Colonic mucosa (tissue), 4 donors: ENCODE measurements at regions not wholly inside any gene's neighbourhood (a gene's known extent, or its start where the extent isn't known, plus 50 kb on each side); places are given as distances from the start of the nearest gene placed in this dataset.
"Not testable (repeated sequence)": the region's sequence is repeated elsewhere in the genome, so short reads cannot be mapped to it uniquely, and the experiment has no call there.

Experiments used
- DNase-seq: peaks from one replicate; pipeline ENCODE4 v3.0.0-alpha.2; 2020
- H3K27ac ChIP-seq: fragments of 200-600 bp; one replicate; pipeline ENCODE4 v1.8.0; 2021
- H3K27me3 ChIP-seq: fragments of 200-600 bp; one replicate; pipeline ENCODE4 v1.8.0; 2021
- H3K36me3 ChIP-seq: fragments of 200-600 bp; one replicate; pipeline ENCODE4 v1.8.0; 2021
- H3K4me1 ChIP-seq: fragments of 200-600 bp; one replicate; pipeline ENCODE4 v1.8.0; 2021; ENCODE audit warnings: mild to moderate bottlenecking
- H3K4me3 ChIP-seq: fragments of 200-600 bp; one replicate; pipeline ENCODE4 v1.8.0; 2021
- H3K9ac ChIP-seq, 2 donors: one replicate each; pipeline ENCODE4 v1.7.0; 2013; ENCODE audit warnings: control low read depth in 2 of 2, low read depth in 2 of 2, low read length in 2 of 2
- H3K9me3 ChIP-seq: fragments of 200-600 bp; one replicate; pipeline ENCODE4 v1.8.0; 2021
- intact Hi-C: fragments of 100-400 bp; cut with DNase I; formaldehyde crosslinking; loops from one replicate; pipeline ENCODE4 v1.14.1; 2022
- TF ChIP-seq, protein P1 (sequence below): fragments of 200-600 bp; IDR thresholded peaks from one replicate; pipeline ENCODE4 v1.8.0; 2022; ENCODE audit warnings: antibody characterized with exemption, mild to moderate bottlenecking
- donor health status: healthy.
- donor health status: DM: no; HTN: no; CAD: no.
- donor health status: DM: no; HTN: no; CAD: no.

DNA sequence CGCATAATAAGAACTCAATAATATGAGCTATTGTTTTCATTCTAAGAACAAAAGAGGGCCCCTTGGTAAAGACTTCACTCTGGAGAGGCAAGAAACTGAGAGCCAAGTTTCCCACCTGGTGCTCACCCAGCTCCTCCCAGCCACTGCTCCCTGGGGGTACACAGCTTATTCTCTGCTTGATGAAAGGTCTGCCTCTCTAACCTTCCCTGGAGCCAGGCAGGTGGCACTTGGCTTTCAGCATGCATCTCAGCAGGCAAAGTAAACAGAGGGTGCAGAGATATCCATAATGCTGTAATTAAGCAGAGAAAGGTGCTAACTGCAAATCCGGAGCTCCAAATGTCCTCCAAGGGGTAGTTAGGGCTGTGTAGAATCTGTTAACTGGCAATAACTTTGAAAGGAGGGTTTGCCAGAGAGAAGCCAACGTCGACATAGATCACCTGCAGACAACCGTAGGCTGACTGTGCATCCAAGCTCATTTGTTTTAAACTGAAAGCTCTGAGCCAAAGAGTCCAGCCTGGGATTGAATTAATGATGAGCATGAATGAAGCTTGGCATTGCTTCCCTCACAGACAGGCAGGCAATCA is 159.6 kb upstream of the PROK2 start:
- no peak for DNase-seq
- no peak overlapping the region for H3K9ac ChIP-seq
- H3K27ac ChIP-seq: no peak overlapping the region
- no peak overlapping the region for H3K4me3 ChIP-seq
- H3K27me3 ChIP-seq: no peaks in the 10 kb centered on the region
- no peaks in the 10 kb centered on the region for H3K4me1 ChIP-seq
- no peaks in the 10 kb centered on the region for H3K36me3 ChIP-seq
- no peaks in the 10 kb centered on the region for H3K9me3 ChIP-seq
- intact Hi-C loops: no loop called here
- TF ChIP-seq, protein P1, sequence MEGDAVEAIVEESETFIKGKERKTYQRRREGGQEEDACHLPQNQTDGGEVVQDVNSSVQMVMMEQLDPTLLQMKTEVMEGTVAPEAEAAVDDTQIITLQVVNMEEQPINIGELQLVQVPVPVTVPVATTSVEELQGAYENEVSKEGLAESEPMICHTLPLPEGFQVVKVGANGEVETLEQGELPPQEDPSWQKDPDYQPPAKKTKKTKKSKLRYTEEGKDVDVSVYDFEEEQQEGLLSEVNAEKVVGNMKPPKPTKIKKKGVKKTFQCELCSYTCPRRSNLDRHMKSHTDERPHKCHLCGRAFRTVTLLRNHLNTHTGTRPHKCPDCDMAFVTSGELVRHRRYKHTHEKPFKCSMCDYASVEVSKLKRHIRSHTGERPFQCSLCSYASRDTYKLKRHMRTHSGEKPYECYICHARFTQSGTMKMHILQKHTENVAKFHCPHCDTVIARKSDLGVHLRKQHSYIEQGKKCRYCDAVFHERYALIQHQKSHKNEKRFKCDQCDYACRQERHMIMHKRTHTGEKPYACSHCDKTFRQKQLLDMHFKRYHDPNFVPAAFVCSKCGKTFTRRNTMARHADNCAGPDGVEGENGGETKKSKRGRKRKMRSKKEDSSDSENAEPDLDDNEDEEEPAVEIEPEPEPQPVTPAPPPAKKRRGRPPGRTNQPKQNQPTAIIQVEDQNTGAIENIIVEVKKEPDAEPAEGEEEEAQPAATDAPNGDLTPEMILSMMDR: no peak

DNA sequence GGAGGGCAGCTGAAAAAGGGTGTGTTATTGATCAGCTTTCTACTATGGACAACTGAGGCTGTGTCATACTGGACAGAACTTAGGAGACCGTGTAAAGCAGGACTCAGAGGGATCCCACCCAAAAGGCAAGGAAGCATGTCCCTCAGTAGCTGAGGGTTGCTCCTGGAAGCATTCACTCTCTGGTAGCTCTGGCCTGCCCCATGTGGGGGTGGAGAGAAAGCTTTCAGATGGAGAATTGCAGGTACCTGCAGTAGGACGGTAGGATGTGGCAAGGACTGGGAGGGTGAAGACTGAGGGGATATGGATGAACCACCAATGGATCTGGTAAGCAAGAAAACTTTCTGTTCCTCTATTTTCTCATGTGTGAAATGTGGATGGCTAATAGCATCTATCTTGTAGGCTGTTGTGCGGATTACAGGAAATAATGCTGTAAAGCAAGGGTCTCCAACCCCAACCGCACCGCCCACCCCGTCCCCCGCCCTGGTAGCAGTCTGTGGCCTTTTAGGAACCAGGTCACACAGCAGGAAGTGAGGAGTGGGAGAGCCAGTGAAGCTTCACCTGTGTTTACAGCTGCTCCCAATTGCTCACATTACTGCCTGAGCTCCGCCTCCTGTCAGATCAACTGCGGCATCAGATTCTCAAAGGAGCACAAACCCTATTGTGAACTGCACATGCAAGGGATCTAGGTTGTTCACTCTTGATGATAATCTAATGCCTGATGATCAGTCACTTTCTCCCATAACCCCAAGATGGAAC is 157.7 kb upstream of the PROK2 start:
- intact Hi-C loops: no loop called here
- TF ChIP-seq, protein P1: no peak
- Histone ChIP-seq H3K4me1 (no peaks in the 10 kb centered on the region), H3K36me3 (no peaks in the 10 kb centered on the region), H3K27me3 (no peaks in the 10 kb centered on the region), H3K4me3 (no peak overlapping the region), H3K9ac (no peak overlapping the region), H3K9me3 (no peaks in the 10 kb centered on the region), H3K27ac (no peak overlapping the region)
- DNase-seq: no peak

DNA sequence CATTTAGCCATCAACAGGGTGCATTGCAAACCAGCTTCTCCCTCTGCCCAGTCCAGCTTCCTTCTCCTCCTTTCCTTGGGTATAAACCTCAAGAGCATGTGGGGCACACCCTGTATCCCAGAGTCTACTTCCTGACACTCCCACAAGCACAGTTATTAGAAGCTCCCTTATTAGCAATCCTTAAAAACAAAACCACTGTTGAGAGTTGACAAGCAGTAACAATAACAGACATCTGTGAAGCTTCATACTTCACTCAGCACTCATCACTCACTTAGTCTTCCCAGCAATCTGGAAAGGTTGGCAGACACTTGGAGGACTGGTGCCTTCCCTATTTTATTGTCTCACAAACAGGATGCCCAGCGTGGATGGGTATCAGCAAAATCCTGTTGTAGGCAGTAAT is 155.5 kb upstream of the PROK2 start:
- Histone ChIP-seq H3K27me3 (no peaks in the 10 kb centered on the region), H3K27ac (no peak overlapping the region), H3K36me3 (no peaks in the 10 kb centered on the region), H3K4me1 (no peaks in the 10 kb centered on the region), H3K4me3 (no peak overlapping the region), H3K9me3 (no peaks in the 10 kb centered on the region), H3K9ac (no peak overlapping the region)
- DNase-seq: no peak
- intact Hi-C loops: no loop called here
- TF ChIP-seq, protein P1: no peak

DNA sequence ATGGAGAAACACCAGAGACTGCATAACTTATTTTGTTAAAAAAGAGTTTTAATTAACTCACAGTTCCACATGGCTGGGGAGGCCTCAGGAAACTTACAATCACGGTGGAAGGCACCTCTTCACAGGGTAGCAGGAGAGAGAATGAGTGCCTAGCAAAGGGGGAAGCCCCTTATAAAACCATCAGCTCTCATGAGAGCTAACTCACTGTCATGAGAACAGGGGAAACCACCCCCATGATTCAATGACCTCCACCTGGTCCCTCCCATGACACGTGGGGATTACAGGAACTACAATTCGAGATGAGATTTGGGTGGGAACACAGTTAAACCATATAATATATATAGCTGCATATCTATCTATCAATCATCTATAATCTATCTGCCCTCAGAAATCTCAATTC is 153.1 kb upstream of the PROK2 start:
- H3K4me3 ChIP-seq, intact Hi-C loops, H3K9ac ChIP-seq, H3K27ac ChIP-seq, DNase-seq, H3K27me3 ChIP-seq, H3K36me3 ChIP-seq, H3K4me1 ChIP-seq, H3K9me3 ChIP-seq: not testable (repeated sequence)

DNA sequence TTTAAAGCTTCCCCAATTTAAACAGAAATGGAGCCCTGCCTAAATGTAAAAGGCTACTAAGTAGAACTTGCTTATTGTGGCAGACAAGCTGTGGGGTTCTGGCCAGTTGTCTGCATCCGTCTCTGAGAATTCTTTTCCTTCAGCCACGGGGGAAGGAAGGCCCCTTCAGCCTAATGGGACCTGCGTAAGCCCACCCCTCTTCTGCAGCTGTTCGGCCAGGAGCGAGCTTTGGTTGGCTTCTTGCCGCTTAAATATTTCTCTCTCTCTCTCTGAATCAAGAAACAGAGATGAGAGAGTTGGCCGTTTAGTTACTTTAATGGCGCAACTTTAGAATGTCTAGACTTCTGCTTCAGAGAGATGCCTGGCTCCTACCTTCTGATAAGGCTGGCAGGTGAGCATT is 151.7 kb upstream of the PROK2 start:
- Histone ChIP-seq H3K27ac (no peak overlapping the region), H3K27me3 (no peaks in the 10 kb centered on the region), H3K36me3 (no peaks in the 10 kb centered on the region), H3K4me3 (no peak overlapping the region), H3K9ac (no peak overlapping the region), H3K4me1 (no peaks in the 10 kb centered on the region), H3K9me3 (no peaks in the 10 kb centered on the region)
- no peak for DNase-seq
- intact Hi-C loops: no loop called here
- TF ChIP-seq, protein P1: no peak
